G401 (cell line): ENCODE measurements at regions not wholly inside any gene's neighbourhood (a gene's known extent, or its start where the extent isn't known, plus 50 kb on each side); places are given as distances from the start of the nearest gene placed in this dataset.
"Not testable (repeated sequence)": the region's sequence is repeated elsewhere in the genome, so short reads cannot be mapped to it uniquely, and the experiment has no call there.

Source experiments
- DNase-seq: peaks from one replicate; pipeline ENCODE4 v3.0.0-alpha.2; 2015; ENCODE audit warnings: low spot score
- in situ Hi-C: cut with HindIII; loops from 2 replicates; pipeline ENCODE4 v1.10.0; 2016; ENCODE audit warnings: low sequenced_read_pairs, mixed read lengths

DNA sequence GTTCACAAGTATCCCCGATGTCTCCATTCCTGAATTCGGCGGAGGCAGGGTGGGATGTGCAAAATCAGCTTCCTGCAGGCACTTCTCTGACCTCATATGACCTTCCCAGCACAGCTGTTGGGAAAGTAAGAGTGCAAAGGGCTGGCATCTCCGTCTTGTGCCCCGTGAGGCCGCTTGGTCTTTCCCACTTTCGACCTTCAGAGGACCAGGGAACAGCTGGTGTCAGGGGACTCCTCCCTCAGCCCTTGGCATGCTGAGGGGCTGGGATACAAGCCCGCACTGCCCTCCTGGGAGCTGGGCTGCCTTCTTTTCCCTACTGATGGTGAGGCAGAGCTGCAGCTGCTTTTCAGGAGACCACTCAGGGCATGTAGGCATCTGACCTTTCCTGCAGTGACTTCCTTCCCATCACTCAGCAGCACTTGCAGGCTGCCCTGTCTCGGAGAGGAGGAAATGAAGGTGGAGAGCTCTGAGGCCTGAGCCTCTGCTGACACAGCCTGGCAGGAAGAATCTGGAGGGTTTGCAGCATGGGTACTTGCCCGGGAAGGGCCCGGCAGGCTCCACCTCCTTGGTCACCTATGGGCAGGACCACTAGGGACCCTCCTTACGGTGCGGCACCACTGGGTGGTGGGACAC lies 277.2 kb upstream of the HS6ST1 start:
- in situ Hi-C loops = no loop called here
- no peak for DNase-seq

DNA sequence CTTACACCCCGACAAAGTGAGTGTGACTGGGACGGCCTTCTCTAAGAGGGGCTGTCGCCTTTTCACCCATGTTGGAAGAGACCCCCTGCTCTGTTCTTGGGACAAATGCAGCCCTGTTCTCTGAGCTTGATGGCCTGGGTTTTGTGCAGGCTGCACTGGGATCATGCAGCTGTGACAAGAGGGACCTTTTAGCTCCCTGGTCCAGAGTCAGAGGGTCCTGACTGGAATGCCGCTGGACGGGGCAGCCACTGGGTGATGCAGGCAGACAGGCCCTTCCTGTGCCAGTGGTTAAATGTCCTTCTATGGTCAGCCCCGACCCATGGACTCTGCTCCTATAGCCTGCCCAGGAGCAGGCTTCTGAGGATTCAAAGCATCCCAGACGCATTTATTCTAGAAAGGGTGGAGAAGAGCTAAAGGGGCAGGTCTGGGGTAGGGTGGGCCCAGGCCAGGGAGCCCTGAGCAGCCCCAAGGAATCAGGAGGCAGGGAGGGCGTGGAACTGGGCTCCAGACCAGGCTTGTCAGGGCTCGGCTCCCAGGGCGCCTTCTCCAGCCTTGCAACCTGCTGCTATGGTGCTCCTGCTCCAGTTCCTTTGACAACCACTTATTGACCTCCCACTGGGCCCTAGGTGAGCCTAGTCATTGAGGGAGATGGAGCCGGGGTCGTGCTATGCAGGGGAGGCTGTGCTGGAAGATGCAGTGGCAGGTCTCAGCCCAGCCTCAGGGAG lies 277.9 kb upstream of the HS6ST1 start:
- DNase-seq = no peak
- in situ Hi-C loops = no loop called here

DNA sequence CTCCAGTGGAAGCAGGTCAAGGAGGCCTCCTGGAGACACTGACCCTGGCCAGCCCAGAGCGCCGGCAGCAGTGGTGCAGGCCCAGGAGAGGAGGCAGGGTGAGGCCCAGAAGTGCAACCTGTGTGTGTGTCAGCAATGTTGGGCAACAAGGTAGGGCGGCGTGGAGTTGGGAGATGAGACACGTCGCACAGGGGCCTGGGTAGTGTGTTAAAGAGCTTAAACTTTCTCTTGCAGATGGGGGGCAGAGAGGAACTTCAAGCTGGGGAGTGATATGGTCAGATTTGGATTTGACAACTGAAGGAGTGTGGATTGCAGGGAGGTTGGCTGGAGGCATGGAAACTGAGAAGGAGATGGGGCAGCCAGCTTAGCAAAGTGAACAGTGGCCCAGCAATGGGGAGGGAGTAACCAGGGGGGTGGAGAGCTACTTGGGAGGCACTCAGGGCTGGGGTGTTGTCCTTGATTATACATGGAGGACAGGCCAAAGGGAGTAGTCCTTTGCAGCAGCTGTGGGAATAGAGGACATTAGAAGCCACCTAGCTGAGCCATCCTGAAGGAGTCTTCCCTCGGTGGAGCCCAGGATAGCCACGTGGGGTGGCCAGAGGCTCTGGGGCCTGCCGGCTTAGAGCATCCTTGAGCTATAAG lies 278.6 kb upstream of the HS6ST1 start:
- no peak for DNase-seq
- in situ Hi-C loops = no loop called here

DNA sequence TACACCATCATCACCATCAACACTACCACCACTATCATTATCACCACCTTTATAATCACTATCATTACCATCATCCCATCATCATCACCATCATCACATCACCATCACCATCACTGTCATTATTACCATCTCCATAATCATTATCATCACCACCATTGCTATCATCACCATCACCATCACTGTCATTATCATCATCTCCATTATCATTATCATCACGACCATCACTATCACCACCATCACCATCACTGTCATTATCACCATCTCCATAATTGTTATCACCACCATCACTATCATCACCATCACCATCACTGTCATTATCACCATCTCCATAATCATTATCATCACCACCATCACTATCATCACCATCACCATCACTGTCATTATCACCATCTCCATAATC lies 279.6 kb upstream of the HS6ST1 start:
- in situ Hi-C loops, DNase-seq: not testable (repeated sequence)

DNA sequence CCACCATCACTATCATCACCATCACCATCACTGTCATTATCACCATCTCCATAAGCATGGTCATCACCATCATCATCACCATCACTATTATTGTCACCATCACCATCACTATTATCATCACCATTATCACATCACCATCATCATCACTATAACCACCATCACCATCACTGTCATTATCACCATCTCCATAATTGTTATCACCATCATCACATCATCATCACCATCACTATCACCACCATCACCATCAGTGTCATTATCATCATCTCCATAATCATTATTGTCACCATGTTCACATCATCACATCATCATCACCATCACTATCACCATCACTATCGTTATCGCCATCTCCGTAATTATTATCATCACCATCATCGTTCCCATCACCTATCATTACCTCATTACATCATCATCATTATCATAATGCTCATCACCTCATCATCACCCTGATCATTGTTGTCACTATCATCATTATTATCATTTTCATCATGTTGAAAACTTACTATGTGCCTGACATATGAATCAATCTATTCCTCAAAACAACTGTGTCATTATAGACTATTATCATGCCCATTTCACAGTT lies 280.3 kb upstream of the HS6ST1 start:
- in situ Hi-C loops = no loop called here
- no peak for DNase-seq

DNA sequence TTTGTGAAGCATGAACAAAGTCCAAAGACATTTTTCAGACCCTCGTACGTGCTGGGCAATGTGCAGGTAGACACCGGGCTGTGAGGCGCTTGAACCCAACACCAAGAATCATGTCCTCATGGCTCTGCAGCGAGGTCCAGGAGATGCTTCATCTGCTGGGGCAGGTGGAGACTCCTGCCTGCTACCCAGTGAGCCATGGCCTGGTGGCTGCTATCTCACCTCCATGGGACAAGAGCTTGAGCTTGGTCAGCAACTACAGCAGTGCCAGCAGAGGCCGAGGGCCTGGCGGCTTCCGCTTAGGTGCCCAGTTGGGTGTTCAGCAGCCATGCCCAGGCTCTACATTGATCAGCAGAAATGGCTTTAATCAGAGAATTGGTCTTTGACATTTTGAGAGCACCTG lies 281.0 kb upstream of the HS6ST1 start:
- in situ Hi-C loops = no loop called here
- DNase-seq = no peak

DNA sequence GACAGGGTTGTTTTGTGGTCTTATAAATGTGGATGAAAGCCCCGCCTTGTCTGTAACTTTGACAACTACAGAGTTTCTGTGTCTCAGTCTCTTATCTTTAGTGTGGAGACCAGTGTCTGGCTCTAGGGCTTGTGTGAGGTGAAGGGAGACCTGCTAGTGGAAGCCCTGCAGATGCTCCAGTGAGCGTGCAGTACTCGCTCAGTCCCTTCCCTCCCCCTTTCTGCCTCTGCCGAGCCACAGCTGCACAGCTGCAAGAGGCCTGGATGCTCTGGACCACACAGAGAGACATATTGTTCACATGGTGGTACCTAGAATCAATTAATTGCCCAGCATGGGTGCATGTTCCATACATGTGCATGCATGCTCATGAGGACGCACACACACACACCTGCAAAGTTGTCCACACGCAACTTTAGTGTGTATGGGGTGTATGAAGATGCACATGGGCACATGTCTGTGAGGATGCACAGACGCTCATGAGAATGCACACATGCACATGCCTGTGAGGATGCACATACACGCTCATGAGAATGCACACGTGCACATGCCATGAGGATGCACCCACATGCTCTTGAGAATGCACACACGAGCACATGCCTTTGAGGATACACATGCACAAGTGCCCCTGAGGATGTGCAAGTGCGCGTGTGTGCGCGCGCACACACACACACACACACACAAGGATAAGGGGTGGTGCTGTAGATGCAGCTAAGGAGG lies 282.1 kb upstream of the HS6ST1 start:
- in situ Hi-C loops = no loop called here
- DNase-seq = no peak

DNA sequence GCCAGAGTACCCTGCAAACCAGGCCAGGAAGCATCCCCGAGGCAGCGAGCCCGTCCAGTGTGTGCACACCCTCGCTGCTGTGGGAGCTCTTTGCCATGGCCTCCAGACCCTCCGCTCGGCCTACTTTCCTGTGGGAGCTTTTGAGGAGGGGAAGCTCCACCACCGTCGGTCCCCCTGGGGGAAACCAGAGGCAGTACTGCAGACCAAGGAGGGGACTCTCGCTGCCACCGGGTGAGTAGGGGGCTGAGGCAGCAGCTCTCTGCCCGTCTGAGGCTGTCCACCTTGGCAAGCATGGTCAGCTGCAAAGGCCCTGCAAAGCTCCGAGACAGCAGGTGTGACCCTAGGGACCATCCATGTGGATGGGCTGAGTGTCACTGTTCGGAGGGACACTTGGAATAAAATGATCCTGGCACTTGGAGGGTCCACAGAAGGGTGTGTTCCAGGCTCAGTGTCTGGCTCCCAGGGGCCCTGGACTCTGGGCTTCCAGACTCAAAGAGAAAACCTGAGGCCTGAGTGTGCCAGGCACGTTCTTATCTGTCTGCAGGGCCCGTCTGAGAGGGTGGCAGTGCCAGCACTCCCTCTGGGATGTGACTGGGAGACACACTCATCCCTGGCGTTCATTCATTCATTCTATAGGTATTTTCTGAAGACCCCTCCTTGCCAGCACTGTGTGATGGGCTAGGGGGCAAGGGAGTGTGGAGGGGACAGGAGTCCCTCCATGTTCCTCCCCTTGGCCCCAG lies 282.8 kb upstream of the HS6ST1 start:
- DNase-seq = no peak
- in situ Hi-C loops = no loop called here

DNA sequence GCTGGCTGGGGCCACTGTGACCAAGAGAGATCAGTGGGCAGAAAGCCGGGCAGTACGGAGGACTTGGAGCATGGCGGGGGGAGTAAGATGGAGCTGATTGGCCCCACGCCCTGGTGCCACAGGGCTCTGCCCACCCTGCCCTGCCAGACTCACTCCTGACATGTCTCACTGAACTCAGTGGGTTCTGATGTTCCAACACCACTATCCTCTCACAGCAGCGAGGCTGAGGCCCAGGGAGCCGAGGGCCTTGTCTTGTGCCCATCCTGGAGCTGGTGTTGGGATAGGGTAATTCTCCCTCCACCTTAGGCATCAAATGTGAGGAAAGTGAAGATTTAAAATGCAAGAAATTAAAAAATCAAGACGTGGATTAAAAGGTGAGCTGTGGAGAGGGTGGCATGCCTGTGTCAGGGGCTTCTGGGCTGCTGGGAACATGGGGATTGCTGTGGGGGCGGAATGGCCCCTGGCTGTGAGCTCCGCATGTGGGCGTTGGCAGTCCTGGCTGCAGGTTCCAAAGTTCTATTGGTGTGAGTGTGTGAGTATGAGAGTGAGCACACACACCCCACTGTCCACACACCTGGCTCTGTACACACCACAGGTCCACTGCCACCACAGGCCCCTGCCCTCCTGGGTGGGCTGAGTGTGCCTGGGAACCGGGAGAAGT lies 283.5 kb upstream of the HS6ST1 start:
- in situ Hi-C loops = no loop called here
- DNase-seq = no peak

DNA sequence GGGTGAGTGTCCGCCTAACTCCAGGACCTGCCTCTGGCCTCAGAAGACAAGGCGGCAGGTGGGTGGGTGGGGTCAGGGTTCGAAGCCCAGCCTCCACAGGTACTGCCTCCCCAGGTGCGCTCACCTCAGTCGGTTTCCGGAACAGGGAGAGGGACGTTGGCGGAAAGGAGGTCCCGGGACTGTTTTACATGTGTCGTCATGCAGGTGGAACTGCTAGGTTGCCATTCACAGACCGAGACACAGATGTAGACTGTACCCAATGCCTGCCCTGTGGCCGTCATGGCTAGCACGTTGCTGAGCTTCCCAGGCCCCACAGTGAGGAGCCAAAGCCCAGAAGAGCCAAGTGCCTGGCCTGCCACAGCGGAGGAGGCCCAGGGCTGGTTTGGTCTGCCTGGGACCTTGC lies 284.0 kb upstream of the HS6ST1 start:
- in situ Hi-C loops = no loop called here
- no peak for DNase-seq

DNA sequence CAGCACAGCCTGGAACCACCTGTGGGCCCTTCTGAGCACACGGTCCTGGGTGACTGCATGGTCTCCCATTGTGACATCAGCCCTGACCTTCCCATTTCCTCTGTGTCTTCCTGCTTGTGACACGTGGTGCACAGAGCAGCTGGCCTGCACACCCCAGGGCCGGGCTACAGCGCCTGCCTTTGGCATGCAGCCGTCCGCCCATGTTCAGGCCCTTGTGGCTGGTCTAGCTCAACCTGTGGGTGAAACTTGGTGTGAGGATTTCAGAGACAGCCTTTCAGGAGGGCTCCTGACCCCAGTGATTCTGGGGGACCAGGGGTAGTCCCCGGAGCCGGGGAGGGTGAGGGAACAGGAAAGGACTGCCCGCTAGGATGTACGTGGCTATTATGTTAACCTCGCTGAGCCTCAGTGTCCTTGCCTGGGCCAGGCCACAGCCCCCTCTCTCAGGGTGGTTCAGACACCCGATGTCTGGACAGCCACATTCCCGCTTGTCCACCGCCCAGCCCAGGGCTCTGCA lies 284.8 kb upstream of the HS6ST1 start:
- in situ Hi-C loops = no loop called here
- DNase-seq = no peak

DNA sequence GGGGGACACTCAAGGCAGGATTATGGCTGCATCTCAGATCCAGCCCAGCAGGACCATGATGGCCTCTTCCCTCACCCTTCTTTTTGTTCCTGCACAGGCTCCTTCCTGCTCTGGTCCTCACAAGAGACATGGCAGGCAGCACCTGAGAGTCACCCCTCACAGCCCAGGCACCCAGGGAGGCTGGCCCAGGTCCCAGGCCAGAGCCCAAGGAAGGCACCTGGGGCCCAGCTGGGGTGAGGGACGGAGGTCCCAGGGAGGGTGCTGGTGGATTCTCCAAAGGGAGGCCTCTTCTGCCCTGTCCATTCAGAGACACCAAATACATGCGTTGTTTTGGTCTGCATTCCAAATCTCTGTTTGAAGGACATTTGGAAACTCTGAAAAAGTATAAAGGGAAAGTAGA lies 285.4 kb upstream of the HS6ST1 start:
- no peak for DNase-seq
- in situ Hi-C loops = no loop called here

DNA sequence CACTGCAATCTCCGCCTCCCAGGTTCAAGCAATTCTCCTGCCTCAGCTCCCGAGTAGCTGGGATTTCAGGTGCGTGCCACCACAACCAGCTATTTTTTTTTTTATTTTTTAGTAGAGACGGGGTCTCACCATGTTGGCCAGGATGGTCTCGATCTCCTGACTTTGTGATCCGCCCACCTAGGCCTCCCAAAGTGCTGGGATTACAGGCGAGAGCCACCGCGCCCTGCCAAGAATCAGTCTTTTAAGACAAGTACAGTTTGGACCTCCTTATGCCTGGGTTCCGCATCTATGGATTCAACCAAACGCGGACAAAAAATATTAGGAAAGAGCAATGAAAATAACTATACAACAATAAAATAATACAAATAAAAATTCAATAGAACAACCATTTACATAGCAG lies 285.9 kb upstream of the HS6ST1 start:
- DNase-seq, in situ Hi-C loops: not testable (repeated sequence)

DNA sequence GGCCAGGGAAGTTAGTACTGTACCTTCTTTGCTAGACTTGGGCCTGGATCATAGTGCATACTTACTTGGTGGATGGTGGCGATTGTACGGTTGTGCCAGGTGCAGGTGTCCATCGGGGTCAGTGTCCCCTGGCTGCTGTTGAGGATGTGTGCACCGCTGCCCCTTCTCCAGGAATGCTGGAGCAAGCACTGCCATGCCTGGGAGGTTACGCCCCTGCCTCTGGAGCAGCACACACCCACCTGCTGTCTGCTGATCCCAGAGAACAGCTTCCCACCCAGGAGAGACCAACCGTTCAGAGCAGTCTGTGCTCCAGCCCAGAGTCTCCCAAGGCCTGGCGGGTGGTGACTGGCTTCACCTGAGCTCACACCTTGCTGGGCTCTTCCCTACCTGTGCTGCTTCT lies 286.8 kb upstream of the HS6ST1 start:
- no peak for DNase-seq
- in situ Hi-C loops = no loop called here

DNA sequence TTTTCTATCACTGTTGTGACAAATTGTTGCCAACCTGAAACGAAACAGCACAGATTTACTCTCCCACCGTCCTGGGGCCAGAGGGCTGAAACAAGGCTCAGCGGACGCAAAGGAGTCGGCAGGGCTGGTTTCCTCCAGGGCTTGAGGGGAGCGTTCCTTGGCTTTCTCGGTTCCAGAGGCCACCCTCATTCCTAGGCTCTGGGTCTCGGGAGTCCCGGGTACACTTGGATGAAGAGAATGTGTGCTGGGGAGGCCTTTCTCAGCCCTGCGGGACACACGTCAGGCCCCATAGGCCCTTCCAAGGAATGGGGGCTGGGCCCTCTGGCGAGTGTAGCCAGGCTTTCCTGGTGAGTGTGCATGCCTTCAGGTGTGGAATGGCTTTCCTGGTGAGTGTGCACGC lies 287.3 kb upstream of the HS6ST1 start:
- in situ Hi-C loops = no loop called here
- no peak for DNase-seq

DNA sequence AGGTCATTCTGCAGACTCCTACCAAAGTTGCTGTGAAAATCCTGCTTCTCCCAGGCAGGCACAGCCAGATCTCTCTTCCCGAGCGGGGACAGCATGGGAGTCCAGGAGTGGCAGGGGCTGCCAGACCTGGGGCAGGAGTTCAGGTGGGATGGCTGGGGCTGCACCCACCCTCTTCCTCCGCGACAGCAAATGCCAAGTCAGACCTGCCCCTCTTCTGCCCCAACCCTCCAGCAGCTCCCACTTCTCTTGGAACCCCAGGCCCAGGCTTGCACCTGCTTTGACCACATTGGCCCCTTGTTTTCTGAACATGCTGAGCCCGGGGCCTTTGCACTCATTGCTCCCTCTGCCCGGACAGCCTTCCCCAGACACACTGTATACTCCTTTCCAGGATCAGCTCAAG lies 288.2 kb upstream of the HS6ST1 start:
- no peak for DNase-seq
- in situ Hi-C loops = no loop called here

DNA sequence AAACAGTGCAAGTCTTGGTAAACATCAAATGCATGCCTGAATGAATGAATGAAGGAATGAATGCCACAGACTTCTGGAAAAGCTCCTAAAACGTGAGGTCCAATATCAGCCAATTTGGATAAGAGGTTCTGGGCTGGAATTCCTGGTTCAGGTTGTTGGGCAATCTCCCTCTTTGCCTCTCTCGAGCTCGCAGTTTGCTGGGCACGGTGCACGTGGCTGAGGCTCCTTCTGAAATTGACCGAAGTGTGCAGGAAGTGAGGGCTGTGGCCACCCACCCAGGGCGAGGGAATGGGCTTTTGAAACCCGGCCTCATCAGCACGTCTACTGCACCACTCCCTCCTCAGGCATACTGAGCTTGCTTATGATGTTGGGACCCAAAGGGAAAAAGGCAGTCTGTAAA lies 288.8 kb upstream of the HS6ST1 start:
- DNase-seq = no peak
- in situ Hi-C loops = no loop called here

DNA sequence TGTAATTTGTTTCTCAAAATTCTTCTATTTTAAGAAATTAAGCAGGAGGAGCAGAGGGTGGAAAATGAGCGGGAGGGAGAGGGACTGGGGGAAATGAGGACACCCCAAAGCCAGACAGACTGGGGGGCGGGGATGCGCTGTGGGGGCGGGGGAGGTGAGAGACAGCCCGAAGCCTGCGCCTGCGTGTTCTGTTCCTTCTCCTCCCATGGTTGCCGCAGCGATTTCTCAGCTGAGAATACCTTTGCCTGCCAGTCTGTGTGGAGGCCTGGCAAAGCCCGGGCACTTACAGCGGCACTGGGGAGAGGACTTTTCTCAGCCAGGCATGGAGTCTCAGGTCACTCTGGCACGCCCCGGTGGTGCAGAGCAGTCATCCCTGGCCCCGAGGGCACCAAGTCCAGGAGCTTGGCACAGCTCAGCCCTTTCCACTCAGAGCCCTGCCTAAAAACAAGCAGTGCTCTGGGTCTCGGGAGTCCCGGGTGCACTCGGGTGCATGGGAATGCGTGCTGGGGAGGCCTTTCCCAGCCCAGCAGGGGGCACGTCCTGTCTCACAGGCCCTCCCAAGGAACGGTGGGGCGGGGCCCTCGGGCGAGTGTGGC lies 289.3 kb upstream of the HS6ST1 start:
- DNase-seq = peak; percentile 52
- in situ Hi-C loops = no loop called here
